Astrocyte (in vitro differentiated cells and primary cell): ENCODE measurements at regions not wholly inside any gene's neighbourhood (a gene's known extent, or its start where the extent isn't known, plus 50 kb on each side); places are given as distances from the start of the nearest gene placed in this dataset.

Experiments
- CTCF ChIP-seq: IDR thresholded peaks from 2 replicates; pipeline ENCODE4 v1.5.1; 2011; ENCODE audit warnings: low read depth, mild to moderate bottlenecking, inconsistent platforms, low read length, moderate library complexity; ENCODE audit not compliant: insufficient read depth
- EZH2 ChIP-seq: IDR thresholded peaks from 2 replicates; pipeline ENCODE4 v1.6.1; 2012; ENCODE audit warnings: mild to moderate bottlenecking, low read length, inconsistent platforms; ENCODE audit not compliant: insufficient read depth

- no peak for TF ChIP-seq CTCF
- TF ChIP-seq EZH2 = no peak
Observed at GRCh38 chr1:106600626-106601025, 455.8 kb upstream of the PRMT6 start.
